Fibroblast of skin of left quadriceps (primary cell): ENCODE measurements at regions not wholly inside any gene's neighbourhood (a gene's known extent, or its start where the extent isn't known, plus 50 kb on each side); places are given as distances from the start of the nearest gene placed in this dataset.

Experiments used
- DNase-seq, 2 experiments: peaks; one replicate each; pipeline ENCODE4 v3.0.0-alpha.2; 2013; ENCODE audit warnings: low read depth in 2 of 2

DNA sequence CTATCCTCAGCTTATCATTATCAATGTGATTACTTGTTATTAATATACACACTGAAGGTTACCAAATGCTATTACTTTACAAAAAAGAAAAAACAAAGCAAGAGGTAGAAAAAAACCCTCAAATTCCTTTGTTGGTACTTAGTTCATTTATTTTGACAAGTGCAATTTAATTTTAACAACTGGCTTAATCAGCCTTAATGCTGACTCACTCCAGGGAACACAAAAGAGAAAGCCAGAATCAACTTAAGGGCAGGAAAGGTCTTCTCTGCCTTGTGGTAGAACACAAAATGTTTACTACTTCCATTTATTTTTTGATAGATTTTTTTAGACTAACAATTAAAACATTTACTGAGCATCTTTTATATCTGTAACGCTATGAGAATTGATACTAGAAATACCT lies 417.1 kb downstream of the PCDH17 start:
- no peak for DNase-seq

DNA sequence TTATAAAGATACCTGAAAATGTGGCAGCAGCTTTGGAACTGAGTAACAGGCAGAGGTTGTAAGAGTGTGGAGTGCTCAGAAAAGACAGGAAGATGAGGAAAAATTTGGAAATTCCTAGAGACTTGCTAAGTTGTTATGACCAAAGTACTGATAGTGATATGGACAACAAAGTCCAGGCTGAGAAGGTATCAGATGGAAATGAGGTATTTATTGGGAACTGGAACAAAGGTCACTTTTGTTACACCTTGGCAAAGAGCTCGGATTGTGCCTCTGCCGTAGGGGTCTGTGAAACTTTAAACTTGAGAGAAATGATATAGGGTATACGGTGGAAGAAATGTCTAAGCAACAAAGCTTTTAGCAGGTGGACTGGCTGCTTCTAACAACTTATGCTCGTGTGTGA lies 419.9 kb downstream of the PCDH17 start:
- DNase-seq = no peak

GRCh38 chr13:58051807-58052375 lies 420.3 kb downstream of the PCDH17 start:
- no peak for DNase-seq

DNA sequence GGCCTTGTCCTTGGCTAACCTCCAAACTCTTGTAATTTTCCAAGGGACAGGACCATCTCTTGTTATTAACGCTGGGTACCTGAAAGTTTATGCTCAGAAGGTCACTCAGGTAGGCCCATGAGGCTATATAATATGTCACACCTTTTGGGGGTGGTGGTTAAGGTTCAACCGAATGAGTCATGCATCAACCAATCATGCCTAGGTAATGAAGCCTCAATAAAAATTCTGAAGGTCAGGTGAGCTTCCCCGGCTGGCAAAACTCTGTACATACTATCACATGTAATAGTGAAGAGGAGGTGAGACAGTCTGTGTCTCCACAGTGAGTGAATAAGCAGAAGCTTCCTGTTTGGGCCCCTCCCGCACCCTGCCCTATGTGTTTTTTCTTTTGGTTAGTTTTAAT lies 424.9 kb downstream of the PCDH17 start:
- DNase-seq = no peak

DNA sequence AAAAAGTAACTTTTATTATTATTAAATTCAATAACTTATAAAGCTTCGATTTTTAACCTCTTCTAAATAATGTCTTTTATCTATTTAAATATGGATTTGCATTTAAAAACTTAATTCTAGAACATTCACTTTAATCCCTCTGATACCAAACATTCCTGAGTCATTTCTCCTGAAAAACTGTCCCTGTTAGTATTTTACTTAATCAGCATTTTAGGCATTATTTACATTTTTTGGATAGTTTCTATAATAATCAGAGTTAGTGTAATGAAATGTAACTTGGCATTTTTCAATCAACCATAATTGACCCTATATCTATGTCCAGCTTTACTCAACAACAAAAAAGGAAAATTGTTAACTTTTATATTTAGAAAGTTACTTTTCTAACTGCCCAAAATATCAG lies 428.1 kb downstream of the PCDH17 start:
- no peak for DNase-seq

DNA sequence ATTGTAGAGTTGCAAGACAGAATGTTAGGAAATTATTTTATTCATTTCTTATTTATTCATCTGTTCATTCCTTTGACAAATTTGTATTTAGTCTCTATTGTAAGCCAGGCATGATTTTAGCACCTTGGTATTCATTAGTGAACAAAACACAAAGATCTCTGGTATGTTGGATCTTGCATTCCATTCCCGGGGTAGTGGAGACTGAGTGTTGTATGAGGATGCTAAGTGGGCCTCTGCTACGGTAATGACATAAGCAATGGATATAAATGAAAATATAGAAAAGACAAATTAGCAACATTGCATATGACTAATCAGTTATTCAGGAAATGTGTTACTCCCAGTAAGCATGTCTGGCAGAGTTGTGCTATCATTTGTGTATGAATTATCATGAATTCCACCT lies 449.3 kb downstream of the PCDH17 start:
- DNase-seq = no peak

DNA sequence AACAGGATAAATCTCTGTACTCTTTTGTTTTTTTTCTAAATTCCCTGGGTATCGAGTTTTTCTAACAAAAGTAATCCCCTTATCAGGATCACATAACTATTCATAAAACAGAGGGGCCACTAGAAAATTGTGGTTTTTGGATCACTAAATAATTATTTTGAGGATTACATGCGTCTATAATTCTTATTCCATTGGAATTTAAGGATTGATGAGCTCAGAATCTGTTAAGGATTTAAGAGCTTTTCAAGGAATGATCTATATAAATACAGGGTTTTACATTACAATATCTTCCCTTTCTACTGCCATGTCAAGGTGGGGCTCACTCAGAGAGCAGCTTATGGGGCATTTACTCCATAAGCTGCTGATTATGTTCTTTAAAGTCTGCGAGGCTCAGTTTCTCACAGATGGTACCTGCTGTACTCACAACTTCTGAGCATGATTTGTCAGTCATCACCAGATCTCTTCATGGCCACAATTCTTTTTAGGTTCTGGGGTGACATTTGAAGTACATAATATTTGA lies 449.8 kb downstream of the PCDH17 start:
- no peak for DNase-seq

GRCh38 chr13:58083064-58083463 lies 451.5 kb downstream of the PCDH17 start:
- DNase-seq = no peak

DNA sequence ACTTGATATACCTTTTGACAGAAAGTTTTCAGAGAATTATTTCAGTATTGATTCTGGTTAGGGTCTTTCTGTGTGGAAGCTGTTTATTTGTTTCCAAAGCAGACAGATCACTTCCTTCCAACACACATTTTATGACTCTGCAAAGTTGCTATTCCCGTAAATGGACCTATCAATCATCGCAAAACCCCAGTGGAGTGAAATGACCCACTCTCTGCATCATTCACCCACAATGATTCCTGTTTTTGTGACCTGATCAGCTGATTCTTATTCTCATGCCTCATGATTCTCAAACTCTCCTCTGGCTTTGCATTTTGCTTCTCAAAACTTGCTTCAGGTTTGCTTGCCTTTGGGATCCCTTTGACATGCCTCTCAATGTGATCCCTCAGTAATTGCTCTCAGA lies 453.7 kb downstream of the PCDH17 start:
- no peak for DNase-seq

DNA sequence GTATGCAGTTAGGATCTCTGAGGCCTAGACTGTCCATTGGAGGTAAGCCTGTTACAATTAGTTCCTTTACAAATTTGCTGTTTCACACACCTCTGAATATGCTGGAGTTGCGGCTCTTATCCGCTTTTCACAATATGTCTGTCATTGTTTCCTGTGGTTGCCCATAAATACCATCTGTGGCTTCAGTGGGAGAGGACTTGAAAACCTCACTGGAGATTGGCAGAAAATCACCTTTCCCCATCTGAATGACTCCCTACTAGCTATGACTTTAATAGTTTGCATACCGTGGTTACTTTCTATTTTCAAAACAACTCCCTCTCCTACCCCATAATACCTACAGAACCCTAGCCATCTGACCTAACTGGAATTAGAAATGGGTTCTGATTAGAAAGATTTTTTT lies 454.3 kb downstream of the PCDH17 start:
- no peak for DNase-seq

GRCh38 chr13:58087566-58087965 lies 456.0 kb downstream of the PCDH17 start:
- no peak for DNase-seq

DNA sequence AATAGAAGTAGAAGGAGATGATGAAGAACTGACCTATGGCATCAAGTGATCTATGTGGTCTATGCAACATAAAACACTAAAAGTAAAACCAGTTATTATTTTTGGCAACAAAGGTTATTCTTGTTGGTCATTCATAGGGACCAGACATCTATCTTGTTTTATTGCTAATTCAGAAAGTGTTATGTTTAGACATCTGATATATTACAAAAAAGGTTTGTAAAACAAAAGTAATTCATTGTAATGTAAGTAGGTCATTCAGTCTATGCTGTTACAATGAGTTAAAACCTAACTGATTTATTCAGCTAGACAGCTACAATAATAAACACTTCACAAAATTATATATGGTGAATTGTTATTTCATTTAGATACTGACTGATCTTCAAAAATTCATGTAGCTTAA lies 461.9 kb downstream of the PCDH17 start:
- no peak for DNase-seq

DNA sequence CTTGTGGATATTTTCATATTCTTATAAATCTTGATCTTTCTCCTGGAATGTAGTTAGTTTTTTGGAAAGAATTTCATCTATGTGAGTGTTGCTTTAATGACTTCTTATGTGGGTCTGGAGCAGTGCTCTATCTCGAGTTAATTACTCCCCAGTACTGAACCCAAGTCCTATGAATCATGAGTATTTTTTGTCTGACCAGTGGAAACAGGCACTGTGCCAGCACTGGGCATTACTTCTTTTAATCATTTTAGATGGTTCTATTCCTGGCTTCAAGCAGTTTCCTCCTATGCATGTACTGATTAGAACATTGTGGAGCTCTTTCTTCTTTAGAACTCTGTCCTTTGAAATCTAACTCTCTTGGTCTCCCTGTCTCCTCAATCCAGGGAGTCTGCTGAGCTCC lies 466.3 kb downstream of the PCDH17 start:
- no peak for DNase-seq

GRCh38 chr13:58119351-58119750 lies 487.8 kb downstream of the PCDH17 start:
- DNase-seq = no peak

DNA sequence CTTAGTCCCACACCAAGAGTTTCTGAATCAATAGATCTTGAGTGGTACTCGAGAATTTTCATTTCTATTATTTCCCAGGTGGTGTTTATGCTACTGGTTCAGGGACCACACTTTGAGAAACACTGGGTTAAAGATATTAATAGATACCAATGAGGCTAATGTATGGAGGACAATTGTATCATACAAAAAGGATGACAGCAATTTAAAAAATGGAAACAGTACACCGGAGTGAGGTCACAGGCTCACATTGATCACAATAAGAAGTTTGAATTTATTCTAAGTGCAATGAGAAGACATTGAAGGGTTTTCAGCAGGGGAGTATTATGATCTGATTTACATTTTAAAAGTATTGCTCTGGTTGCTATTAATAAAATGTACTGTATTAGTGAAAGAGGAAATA lies 488.3 kb downstream of the PCDH17 start:
- no peak for DNase-seq

DNA sequence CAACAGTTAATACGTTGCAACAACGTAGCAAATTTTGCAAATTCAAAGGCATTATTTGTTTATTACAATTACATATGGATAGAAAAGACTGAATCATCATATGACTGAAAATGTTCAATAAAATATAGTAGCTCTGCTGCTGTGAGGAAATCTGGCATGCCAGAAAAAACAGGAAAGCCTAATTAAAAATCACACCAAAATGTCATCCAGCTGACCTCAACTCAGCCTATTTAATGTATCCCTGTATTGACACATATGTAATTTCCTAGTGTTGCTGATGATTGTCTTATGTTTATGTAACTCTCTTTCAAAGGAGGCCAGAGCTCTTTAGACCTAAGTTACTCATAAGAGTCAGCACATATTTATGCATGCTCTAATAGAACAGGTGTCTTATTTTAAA lies 495.0 kb downstream of the PCDH17 start:
- no peak for DNase-seq

- DNase-seq = no peak
Measured at GRCh38 chr13:58134012-58134411, 502.5 kb downstream of the PCDH17 start.

DNA sequence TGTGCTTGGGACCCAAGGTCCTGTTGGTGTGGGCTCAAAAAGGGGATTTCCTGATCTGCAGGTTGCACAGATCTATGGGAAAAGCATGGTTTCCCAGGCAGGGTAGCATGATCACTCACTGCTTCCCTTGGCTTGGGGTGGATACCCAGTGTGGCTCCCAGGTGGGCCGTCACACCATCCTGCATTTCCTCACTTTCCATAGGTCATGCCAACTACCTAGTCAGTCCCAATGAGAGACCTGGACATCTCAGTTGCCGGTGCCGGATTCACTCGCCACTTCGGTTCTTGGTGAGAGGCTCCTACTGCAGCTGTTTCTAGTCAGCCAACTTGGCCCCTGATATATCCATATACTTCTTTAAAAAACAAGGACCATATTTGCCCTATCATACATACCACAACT lies 503.0 kb downstream of the PCDH17 start:
- no peak for DNase-seq

DNA sequence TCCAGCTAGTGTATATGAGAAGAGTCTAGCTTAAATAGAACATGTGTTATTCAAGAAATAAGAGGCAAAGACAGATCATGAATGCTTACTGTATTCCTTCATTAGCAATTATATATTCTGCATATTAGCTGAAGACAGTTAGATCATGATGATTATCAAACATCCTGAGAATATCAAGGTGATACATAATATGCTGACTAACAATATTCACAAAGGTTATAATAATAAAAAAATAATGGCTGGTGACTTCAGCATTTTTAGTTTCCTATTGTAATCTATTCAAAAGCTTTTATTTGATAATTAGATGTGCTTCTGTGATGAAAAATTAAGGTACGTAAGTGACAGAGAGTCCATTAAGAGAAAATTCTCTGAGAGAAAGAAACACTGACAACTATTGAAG lies 511.4 kb downstream of the PCDH17 start:
- DNase-seq = no peak

GRCh38 chr13:58144616-58145015 lies 513.1 kb downstream of the PCDH17 start:
- DNase-seq = no peak

DNA sequence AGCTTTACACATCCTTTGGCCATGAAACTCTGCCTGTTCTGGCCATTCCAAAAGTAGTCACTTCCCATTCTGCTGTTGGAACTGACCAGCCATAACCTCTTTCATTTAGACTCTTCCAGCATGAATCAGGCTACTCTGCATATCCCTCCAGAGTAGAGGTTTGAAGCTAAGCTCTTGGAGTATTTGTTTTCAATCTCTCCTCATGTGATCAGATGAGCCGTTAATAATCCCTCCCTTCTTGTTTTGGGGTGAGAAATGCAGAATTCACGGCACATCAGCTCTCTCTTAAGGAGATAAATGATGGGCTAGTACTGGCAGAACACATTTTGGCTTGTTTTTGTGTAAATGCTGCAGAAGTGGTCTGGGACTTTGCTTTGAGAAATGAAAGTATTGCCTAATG lies 519.9 kb downstream of the PCDH17 start:
- no peak for DNase-seq

DNA sequence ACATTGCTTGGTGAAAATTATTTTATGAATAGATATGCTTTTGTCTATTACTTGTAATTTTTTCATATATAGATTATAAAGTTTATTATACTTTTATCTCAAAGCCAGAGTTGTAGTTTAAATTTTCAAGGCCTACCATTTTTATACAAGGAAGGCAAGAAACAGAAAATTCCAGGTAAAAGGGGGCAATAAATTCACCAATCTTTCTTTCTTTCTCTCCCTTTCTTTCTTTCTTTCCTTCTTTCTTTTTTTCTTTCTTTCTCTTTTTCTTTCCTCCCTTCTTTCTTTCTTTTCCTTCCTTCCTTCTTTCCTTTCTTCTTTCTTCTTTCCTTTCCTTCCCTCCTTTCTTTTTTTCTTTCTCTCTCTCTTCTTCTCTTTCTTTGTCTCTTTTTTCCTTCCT lies 529.4 kb downstream of the PCDH17 start:
- no peak for DNase-seq

DNA sequence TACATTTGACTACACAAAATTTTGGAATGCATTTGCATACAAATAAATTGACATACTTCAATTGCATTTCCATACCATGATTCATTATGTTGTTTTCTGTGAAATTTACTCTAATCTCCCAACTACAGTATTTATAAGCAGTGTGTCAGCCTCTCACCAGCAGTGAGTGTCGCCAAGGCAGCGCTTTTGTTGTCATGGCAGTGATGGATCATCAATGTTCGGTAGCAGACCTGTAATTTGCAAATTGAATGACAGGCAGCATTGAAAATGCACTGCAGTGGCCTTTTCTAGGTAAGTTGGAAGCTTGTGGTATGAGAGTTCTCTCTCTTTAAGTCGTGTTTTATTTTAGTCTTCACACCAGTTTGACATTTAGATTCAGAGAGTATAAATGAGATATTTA lies 534.1 kb downstream of the PCDH17 start:
- DNase-seq = no peak

- no peak for DNase-seq
Measured at GRCh38 chr13:58181111-58181510, 549.6 kb downstream of the PCDH17 start.
